ENCODE measurements at regions not wholly inside any gene's neighbourhood (a gene's known extent, or its start where the extent isn't known, plus 50 kb on each side); places are given as distances from the start of the nearest gene placed in this dataset.

- TF ChIP-seq POLR2AphosphoS5 (IDR thresholded peaks at IDR 0.05), result no peak
- no peak for TF ChIP-seq CTCF (IDR thresholded peaks at IDR 0.05)
- no peak for TF ChIP-seq POLR2A (IDR thresholded peaks at IDR 0.05)
- TF ChIP-seq EP300 (IDR thresholded peaks at IDR 0.05; ENCODE audit: low read depth), result no peak
Measured at GRCh38 chr16:17850581-17851250, 380.0 kb upstream of the XYLT1 start.
